HFF-Myc (cell line): ENCODE measurements at regions not wholly inside any gene's neighbourhood (a gene's known extent, or its start where the extent isn't known, plus 50 kb on each side); places are given as distances from the start of the nearest gene placed in this dataset.

Experiments
- DNase-seq: peaks from one replicate; pipeline ENCODE4 v3.0.0-alpha.2; 2011; ENCODE audit warnings: low read depth; ENCODE audit errors: extremely low read depth
- H3K4me3 ChIP-seq: replicated peaks from 2 replicates; pipeline ENCODE4 v1.5.1; 2011; ENCODE audit warnings: low read depth, mild to moderate bottlenecking, control low read depth, low read length
- TF ChIP-seq, protein P1 (sequence below): IDR thresholded peaks from 2 replicates; pipeline ENCODE4 v1.5.1; 2012; ENCODE audit warnings: mild to moderate bottlenecking, low read depth, low read length, control low read depth; ENCODE audit errors: missing control alignments

DNA sequence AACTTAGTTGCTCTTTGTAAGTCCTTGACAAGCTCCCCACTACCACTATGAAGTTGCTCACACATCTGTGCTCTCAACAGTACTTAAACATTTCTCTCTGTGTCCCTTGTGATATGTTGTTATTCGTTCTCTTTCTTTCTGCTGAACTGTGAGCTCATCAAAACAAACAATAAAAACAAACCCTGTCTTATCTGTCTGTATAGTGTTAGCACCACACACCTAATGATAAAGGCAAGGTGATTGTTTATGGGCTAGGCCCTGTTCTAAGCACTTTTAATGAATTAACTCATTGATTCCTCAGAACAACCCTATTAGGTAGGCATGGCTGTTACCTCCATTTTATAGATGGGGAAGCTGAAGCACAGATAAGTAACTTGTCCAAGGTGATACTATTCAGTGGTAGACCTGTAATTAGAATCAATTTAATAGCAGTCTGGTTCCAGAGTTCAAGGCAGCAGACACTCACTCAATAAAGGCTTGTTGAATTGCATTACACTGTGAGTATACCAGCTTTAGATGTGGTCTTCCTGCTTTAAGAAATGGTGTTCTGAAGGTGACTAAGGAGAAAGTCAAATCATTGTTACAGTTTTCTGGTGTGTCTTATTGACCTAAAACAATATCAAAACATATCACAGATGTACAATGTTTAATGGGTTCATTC is 153.6 kb upstream of the ELL2 start:
- TF ChIP-seq, protein P1, sequence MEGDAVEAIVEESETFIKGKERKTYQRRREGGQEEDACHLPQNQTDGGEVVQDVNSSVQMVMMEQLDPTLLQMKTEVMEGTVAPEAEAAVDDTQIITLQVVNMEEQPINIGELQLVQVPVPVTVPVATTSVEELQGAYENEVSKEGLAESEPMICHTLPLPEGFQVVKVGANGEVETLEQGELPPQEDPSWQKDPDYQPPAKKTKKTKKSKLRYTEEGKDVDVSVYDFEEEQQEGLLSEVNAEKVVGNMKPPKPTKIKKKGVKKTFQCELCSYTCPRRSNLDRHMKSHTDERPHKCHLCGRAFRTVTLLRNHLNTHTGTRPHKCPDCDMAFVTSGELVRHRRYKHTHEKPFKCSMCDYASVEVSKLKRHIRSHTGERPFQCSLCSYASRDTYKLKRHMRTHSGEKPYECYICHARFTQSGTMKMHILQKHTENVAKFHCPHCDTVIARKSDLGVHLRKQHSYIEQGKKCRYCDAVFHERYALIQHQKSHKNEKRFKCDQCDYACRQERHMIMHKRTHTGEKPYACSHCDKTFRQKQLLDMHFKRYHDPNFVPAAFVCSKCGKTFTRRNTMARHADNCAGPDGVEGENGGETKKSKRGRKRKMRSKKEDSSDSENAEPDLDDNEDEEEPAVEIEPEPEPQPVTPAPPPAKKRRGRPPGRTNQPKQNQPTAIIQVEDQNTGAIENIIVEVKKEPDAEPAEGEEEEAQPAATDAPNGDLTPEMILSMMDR = no peak
- no peak for DNase-seq

DNA sequence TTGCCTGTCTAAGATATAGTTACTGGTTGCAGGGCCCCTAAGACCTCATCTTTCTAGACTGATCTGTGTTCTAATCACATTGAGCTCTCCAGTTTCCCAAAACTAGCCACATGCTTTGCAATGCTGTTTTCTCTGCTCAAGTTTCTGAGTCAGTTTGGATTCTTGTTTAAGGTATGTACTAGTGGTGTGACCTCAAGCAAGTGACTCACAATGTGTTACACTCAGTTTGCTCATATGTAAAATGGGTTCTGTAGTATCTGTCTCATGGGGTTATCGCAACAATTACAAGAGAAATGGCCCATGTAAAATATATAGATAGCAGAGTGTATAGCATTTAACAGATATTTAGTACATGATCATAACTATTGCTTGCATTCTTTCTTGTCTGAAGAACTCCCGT is 153.1 kb upstream of the ELL2 start:
- H3K4me3 ChIP-seq = no peak overlapping the region
- DNase-seq = peak; percentile 20
- TF ChIP-seq, protein P1 = no peak

More for the DNA sequence above, 153.6 kb upstream of the ELL2 start:
- no peak overlapping the region for H3K4me3 ChIP-seq

DNA sequence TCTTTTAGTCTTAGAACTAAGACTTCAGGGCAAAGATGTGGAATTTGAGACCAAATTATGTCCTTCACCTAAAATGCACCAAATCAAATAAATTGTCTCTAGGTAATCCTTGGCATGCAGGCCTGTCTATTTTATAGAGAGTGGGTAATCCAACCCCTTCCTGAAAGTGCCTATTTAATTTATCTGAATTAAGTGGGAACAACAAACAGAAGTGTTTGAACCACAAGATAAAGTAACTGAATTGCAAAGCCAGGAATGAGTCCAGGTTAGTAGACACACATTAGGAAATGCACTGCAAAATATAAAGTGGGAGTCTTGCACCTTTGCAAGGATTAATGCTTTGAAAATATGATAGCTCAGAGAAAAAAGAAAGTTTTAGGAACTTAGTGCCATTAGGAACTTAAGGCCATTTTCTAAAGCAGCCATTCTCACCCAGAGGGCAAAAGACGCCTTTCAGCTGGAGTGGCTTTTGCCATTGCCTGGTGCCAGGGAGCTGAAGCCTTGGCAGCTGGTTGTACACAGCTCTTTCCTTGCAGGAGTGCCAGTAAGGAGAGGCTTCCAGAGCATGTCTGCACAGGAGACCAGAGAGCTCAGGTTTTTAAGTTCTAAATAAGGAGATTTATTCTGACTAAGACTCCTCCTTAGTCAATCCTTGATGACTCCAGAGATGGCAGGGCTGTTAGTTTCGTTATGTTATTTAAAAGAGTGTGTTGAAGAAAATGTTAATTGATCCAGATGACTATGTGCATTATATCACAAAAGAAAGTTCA is 151.7 kb upstream of the ELL2 start:
- TF ChIP-seq, protein P1 = no peak
- H3K4me3 ChIP-seq = no peak overlapping the region
- no peak for DNase-seq

DNA sequence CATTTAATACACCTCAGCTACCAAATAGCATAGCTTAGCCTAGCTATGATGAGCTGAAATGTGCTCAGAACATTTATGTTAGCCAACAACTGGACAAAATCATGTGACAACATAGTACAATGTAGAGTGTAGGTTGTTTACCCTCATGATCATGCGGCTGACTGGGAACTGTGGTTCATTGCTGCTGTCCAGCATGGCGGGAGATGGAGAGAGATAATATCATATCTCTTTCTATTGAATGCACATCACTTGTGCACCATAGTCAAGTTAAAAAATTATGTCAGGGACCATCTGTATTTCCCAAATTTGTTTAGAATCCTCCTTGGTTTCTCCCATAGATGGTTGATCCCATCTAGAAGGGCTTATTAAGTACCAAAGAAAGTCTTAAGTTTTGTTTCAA is 151.1 kb upstream of the ELL2 start:
- DNase-seq = no peak
- TF ChIP-seq, protein P1 = no peak
- no peak overlapping the region for H3K4me3 ChIP-seq

DNA sequence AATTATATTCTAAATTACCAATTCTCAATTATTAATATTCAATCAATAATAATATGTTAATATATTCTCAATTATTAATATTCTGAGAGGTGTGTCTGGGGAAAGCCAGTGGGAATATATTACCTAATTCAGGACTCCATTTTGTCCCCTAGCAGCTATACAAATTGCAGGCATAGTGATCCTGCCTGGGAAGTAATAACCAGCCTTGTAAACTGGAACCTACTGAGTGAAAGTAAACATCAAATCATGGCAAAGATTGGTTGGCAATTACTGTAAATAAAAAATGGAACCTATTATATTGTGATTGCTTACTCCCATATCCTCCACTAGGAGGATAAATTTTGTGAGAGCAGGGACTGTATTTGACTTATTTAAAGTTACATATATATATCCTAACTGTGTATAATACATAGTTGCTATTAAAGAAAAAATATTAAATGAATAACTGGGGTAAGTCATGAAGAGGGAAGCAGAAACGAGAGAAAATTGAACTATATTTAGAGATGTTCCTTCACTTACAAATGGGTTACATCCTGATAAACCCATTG is 150.5 kb upstream of the ELL2 start:
- DNase-seq = no peak
- H3K4me3 ChIP-seq = no peak overlapping the region
- TF ChIP-seq, protein P1 = no peak

DNA sequence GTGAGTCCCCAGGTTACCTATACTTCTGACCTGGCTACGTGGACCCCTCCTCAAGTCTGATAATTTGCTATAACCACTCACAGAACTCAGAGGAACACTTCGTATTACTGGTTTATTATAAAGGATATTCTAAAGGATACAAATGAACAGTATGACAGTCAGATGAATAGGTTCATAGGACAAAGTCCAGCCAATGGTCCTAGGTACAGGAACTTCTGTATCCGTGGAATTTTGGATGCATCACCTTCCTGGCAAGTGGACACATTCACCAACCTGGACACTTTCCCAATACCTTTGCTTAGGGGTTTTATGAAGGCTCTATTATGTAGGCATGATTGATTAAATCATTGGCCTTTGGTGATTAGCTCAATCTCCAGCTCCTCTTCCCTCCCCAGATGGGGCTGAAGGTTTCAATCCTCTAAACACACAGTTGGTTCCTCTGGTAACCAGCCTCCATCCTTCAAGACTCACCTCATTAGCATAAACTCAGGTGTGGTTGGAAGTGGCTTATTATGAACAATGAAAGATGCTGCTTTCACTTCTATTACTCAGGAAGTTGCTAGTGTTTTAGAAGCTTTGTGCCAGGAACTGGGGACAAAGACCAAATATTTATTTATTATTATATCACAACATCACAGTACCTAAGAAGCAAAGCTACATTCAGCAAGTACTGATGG is 149.6 kb upstream of the ELL2 start:
- TF ChIP-seq, protein P1 = no peak
- DNase-seq = no peak
- no peak overlapping the region for H3K4me3 ChIP-seq
